ENCODE measurements at regions not wholly inside any gene's neighbourhood (a gene's known extent, or its start where the extent isn't known, plus 50 kb on each side); places are given as distances from the start of the nearest gene placed in this dataset.
"Not testable (repeated sequence)": the region's sequence is repeated elsewhere in the genome, so short reads cannot be mapped to it uniquely, and the experiment has no call there.

GRCh38 chr14:34049187-34049586 is 98.3 kb upstream of the EGLN3 start:
- not testable (repeated sequence) for TF ChIP-seq RAD21 (conservative IDR thresholded peaks at IDR 0.05 in 1 of 2, IDR thresholded peaks at IDR 0.05 in 1 of 2); GATA3 (IDR thresholded peaks at IDR 0.05; ENCODE audit: borderline replicate concordance); SREBF2 (IDR thresholded peaks at IDR 0.05); MAX (IDR thresholded peaks at IDR 0.05); CEBPB (IDR thresholded peaks at IDR 0.05); CHD2 (IDR thresholded peaks at IDR 0.05; ENCODE audit: low read length, partially characterized antibody); POLR2A (IDR thresholded peaks at IDR 0.05; ENCODE audit: low read length); MAZ (IDR thresholded peaks at IDR 0.05; ENCODE audit: borderline replicate concordance, low read depth, low read length); POLR2AphosphoS2 (conservative IDR thresholded peaks at IDR 0.05; ENCODE audit: low read length)
- TF ChIP-seq, protein P1, sequence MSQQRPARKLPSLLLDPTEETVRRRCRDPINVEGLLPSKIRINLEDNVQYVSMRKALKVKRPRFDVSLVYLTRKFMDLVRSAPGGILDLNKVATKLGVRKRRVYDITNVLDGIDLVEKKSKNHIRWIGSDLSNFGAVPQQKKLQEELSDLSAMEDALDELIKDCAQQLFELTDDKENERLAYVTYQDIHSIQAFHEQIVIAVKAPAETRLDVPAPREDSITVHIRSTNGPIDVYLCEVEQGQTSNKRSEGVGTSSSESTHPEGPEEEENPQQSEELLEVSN (IDR thresholded peaks at IDR 0.05; ENCODE audit: borderline replicate concordance, low read depth) = not testable (repeated sequence)
- TF ChIP-seq, protein P2, sequence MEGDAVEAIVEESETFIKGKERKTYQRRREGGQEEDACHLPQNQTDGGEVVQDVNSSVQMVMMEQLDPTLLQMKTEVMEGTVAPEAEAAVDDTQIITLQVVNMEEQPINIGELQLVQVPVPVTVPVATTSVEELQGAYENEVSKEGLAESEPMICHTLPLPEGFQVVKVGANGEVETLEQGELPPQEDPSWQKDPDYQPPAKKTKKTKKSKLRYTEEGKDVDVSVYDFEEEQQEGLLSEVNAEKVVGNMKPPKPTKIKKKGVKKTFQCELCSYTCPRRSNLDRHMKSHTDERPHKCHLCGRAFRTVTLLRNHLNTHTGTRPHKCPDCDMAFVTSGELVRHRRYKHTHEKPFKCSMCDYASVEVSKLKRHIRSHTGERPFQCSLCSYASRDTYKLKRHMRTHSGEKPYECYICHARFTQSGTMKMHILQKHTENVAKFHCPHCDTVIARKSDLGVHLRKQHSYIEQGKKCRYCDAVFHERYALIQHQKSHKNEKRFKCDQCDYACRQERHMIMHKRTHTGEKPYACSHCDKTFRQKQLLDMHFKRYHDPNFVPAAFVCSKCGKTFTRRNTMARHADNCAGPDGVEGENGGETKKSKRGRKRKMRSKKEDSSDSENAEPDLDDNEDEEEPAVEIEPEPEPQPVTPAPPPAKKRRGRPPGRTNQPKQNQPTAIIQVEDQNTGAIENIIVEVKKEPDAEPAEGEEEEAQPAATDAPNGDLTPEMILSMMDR (IDR thresholded peaks at IDR 0.05) = not testable (repeated sequence)
- TF ChIP-seq, protein P3, sequence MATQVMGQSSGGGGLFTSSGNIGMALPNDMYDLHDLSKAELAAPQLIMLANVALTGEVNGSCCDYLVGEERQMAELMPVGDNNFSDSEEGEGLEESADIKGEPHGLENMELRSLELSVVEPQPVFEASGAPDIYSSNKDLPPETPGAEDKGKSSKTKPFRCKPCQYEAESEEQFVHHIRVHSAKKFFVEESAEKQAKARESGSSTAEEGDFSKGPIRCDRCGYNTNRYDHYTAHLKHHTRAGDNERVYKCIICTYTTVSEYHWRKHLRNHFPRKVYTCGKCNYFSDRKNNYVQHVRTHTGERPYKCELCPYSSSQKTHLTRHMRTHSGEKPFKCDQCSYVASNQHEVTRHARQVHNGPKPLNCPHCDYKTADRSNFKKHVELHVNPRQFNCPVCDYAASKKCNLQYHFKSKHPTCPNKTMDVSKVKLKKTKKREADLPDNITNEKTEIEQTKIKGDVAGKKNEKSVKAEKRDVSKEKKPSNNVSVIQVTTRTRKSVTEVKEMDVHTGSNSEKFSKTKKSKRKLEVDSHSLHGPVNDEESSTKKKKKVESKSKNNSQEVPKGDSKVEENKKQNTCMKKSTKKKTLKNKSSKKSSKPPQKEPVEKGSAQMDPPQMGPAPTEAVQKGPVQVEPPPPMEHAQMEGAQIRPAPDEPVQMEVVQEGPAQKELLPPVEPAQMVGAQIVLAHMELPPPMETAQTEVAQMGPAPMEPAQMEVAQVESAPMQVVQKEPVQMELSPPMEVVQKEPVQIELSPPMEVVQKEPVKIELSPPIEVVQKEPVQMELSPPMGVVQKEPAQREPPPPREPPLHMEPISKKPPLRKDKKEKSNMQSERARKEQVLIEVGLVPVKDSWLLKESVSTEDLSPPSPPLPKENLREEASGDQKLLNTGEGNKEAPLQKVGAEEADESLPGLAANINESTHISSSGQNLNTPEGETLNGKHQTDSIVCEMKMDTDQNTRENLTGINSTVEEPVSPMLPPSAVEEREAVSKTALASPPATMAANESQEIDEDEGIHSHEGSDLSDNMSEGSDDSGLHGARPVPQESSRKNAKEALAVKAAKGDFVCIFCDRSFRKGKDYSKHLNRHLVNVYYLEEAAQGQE (IDR thresholded peaks at IDR 0.05) = not testable (repeated sequence)
- TF ChIP-seq, protein P4, sequence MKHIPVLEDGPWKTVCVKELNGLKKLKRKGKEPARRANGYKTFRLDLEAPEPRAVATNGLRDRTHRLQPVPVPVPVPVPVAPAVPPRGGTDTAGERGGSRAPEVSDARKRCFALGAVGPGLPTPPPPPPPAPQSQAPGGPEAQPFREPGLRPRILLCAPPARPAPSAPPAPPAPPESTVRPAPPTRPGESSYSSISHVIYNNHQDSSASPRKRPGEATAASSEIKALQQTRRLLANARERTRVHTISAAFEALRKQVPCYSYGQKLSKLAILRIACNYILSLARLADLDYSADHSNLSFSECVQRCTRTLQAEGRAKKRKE (CRISPR knock-in tag; IDR thresholded peaks at IDR 0.05; ENCODE audit: low read depth) = not testable (repeated sequence)
